Fibroblast of lung (primary cell): ENCODE measurements at regions not wholly inside any gene's neighbourhood (a gene's known extent, or its start where the extent isn't known, plus 50 kb on each side); places are given as distances from the start of the nearest gene placed in this dataset.

Experiments used
- EZH2 ChIP-seq: IDR thresholded peaks from 2 replicates; pipeline ENCODE4 v1.5.1; 2012; ENCODE audit warnings: low read length, control low read depth, mild to moderate bottlenecking; ENCODE audit errors: missing control alignments
- TF ChIP-seq, protein P1 (sequence below), 2 donors: IDR thresholded peaks in 1 of 2; conservative IDR thresholded peaks in 1 of 2; 1 replicate in 1 of 2; 2 replicates in 1 of 2; pipeline ENCODE4 v1.5.1; 2011 to 2012; ENCODE audit warnings: low read length in 2 of 2, control low read depth in 1 of 2, inconsistent platforms in 1 of 2, low read depth in 1 of 2, mild to moderate bottlenecking in 1 of 2

DNA sequence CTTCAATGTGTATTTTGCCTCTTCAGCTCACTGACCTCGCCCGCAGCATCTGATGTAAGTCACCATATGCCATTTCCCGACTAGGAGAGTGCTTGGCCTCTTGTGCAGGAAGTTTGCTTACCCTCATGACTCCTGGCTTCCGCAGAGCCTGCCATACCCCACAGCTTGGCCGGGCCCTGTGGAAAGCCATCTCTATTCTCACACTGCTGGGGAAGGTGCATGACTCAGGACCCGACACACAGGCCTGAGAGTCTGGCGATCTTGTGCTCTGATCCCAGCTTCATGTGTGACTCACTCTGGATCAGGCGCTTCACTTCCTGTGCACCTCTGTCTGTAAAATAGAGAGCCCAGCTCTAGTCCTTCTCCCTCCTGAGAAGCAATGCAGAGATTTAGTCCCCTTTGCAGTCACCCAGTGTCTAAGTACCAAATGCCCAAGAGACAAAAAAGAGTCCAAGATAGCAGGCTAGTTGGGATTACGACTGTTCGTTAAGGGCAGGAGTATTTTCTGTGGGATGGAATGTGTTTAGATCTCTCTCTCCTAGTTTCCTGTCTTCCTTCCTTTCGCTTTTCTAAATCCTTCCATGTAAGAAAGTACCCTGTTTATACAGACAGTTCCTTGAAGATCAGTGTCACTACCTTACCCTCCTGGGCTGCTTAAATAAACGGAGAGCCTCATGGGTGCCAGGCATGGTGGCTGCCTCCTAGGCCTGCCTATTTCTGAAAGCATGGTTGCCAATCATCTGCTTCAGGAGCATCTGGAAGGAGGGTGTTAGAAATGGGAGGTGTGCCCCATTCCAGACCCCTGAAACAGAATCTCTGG is 62.8 kb upstream of the KIF26B start:
- TF ChIP-seq, protein P1, sequence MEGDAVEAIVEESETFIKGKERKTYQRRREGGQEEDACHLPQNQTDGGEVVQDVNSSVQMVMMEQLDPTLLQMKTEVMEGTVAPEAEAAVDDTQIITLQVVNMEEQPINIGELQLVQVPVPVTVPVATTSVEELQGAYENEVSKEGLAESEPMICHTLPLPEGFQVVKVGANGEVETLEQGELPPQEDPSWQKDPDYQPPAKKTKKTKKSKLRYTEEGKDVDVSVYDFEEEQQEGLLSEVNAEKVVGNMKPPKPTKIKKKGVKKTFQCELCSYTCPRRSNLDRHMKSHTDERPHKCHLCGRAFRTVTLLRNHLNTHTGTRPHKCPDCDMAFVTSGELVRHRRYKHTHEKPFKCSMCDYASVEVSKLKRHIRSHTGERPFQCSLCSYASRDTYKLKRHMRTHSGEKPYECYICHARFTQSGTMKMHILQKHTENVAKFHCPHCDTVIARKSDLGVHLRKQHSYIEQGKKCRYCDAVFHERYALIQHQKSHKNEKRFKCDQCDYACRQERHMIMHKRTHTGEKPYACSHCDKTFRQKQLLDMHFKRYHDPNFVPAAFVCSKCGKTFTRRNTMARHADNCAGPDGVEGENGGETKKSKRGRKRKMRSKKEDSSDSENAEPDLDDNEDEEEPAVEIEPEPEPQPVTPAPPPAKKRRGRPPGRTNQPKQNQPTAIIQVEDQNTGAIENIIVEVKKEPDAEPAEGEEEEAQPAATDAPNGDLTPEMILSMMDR (conservative IDR thresholded peaks at IDR 0.05 in 1 of 2, IDR thresholded peaks at IDR 0.05 in 1 of 2; ENCODE audit: low read depth in 1 of 2, low read length in 2 of 2), result no peak
- TF ChIP-seq EZH2, result no peak
